GM12878 (cell line): ENCODE measurements at regions not wholly inside any gene's neighbourhood (a gene's known extent, or its start where the extent isn't known, plus 50 kb on each side); places are given as distances from the start of the nearest gene placed in this dataset.

Experiments used
- ATAC-seq: fragments of 200-7000 bp; cut with Tn5 transposase; 3 replicates; pipeline ENCODE4 v1.9.1; 2020; ENCODE audit warnings: mild to moderate bottlenecking, moderate library complexity
- BruUV-seq: library from RNA; stranded (reverse); fragments of 400-500 nt; replicated peaks from 2 replicates; lab custom pipeline; 2021; lab: Mats Ljungman, UMichigan
- CTCF ChIA-PET: fragments of 300-600 bp; sonication (Branson Sonifier 250); formaldehyde crosslinking; extraction: SDS; loops from one replicate; lab custom pipeline; 2021; ENCODE audit warnings: inconsistent platforms; lab: Yijun Ruan, JAX
- POLR2A ChIA-PET: fragments of 350-600 bp; formaldehyde crosslinking; extraction: SDS; loops from one replicate; lab custom pipeline; 2021; ENCODE audit warnings: inconsistent platforms; lab: Charles Lee
- RAD21 ChIA-PET: fragments of 300-600 bp; sonication (Branson Sonifier 250); formaldehyde crosslinking; loops from one replicate; lab custom pipeline; 2023; ENCODE audit warnings: antibody characterized with exemption; ENCODE audit not compliant: unreplicated experiment; lab: Charles Lee
- SMC1A ChIA-PET: fragments of 300-600 bp; sonication (Branson Sonifier 250); formaldehyde crosslinking; loops from one replicate; lab custom pipeline; 2023; ENCODE audit not compliant: unreplicated experiment, uncharacterized antibody; lab: Charles Lee
- DNase-seq: peaks from one replicate; pipeline ENCODE4 v3.0.0-alpha.2; 2011; ENCODE audit warnings: low read depth, low spot score
- FAIRE-seq: peaks from 3 replicates; lab custom pipeline; 2011; peaks lifted over from hg19 to GRCh38; lab: Jason Lieb, UNC
- H2AFZ ChIP-seq: 2 replicates; pipeline ENCODE4 v1.6.0; 2011; ENCODE audit warnings: low read depth, low read length, control low read depth; ENCODE audit not compliant: control insufficient read depth
- H3K27ac ChIP-seq: 2 replicates; pipeline ENCODE4 v1.5.1; 2011; ENCODE audit warnings: control low read depth; ENCODE audit not compliant: control insufficient read depth, insufficient read depth
- H3K27me3 ChIP-seq, 2 experiments: replicated peaks in 1 of 2; 2 replicates each; pipeline versions ENCODE4 v1.6.0 to v1.6.1; 2011; ENCODE audit warnings: low read length in 1 of 2; ENCODE audit not compliant: control insufficient read depth in 2 of 2, insufficient read depth in 2 of 2
- H3K36me3 ChIP-seq, 2 experiments: 2 replicates each; pipeline ENCODE4 v1.5.1; 2011; ENCODE audit warnings: low read length in 1 of 2; ENCODE audit not compliant: control insufficient read depth in 2 of 2, insufficient read depth in 2 of 2
- H3K4me1 ChIP-seq: 2 replicates; pipeline ENCODE4 v1.6.1; 2011; ENCODE audit warnings: mild to moderate bottlenecking, low read length, moderate library complexity, mixed read lengths; ENCODE audit not compliant: control insufficient read depth, insufficient read depth
- H3K4me2 ChIP-seq: 2 replicates; pipeline ENCODE4 v1.6.0; 2011; ENCODE audit warnings: control low read depth; ENCODE audit not compliant: control insufficient read depth, insufficient read depth
- H3K4me3 ChIP-seq: fragments of 200-600 bp; sonication (generic); 2 replicates; pipeline ENCODE4 v1.5.1; 2016
- H3K79me2 ChIP-seq: 2 replicates; pipeline ENCODE4 v1.6.0; 2011; ENCODE audit warnings: low read length; ENCODE audit not compliant: control insufficient read depth, insufficient read depth
- H3K9ac ChIP-seq: 2 replicates; pipeline ENCODE4 v1.8.0; 2011; ENCODE audit warnings: low read length, control low read depth, mixed read lengths; ENCODE audit not compliant: control insufficient read depth, insufficient read depth
- H3K9me3 ChIP-seq: replicated peaks from 3 replicates; pipeline ENCODE4 v1.5.1; 2011; ENCODE audit warnings: mild to moderate bottlenecking, low read length; ENCODE audit not compliant: control insufficient read depth, insufficient read depth
- H4K20me1 ChIP-seq: 2 replicates; pipeline ENCODE4 v1.6.0; 2011; ENCODE audit not compliant: control insufficient read depth, insufficient read depth
- E2F4 ChIP-seq: IDR thresholded peaks from 2 replicates; pipeline ENCODE4 v1.6.1; 2012; ENCODE audit warnings: low read depth, low read length, improper control_type of control experiment
- FOS ChIP-seq: IDR thresholded peaks from 3 replicates; pipeline ENCODE4 v1.6.1; 2011; ENCODE audit warnings: borderline replicate concordance; ENCODE audit not compliant: insufficient read length; ENCODE audit errors: extremely low read depth
- GABPA ChIP-seq: IDR thresholded peaks from 2 replicates; pipeline ENCODE4 v1.6.1; 2014; ENCODE audit warnings: antibody characterized with exemption, low read depth, mild to moderate bottlenecking, inconsistent platforms
- KDM1A ChIP-seq: fragments of 200-600 bp; sonication (generic); IDR thresholded peaks from 2 replicates; pipeline ENCODE4 v1.6.1; 2016; ENCODE audit warnings: borderline replicate concordance
- KLF5 ChIP-seq: fragments of 450-650 bp; IDR thresholded peaks from 2 replicates; pipeline ENCODE4 v1.6.1; 2014; ENCODE audit warnings: mild to moderate bottlenecking; ENCODE audit not compliant: partially characterized antibody
- MTA3 ChIP-seq: IDR thresholded peaks from 2 replicates; pipeline ENCODE4 v1.6.1; 2012; ENCODE audit warnings: low read length, inconsistent platforms, borderline replicate concordance
- SIX5 ChIP-seq: IDR thresholded peaks from 2 replicates; pipeline ENCODE4 v1.6.1; 2011; ENCODE audit warnings: mild to moderate bottlenecking, low read depth, low read length, moderate library complexity; ENCODE audit not compliant: severe bottlenecking
- SPI1 ChIP-seq: IDR thresholded peaks from 2 replicates; pipeline ENCODE4 v1.6.1; 2011; ENCODE audit warnings: low read depth, mild to moderate bottlenecking, low read length, moderate library complexity, borderline replicate concordance; ENCODE audit not compliant: insufficient read depth
- SREBF1 ChIP-seq: IDR thresholded peaks from 2 replicates; pipeline ENCODE4 v1.6.1; 2012; ENCODE audit warnings: mild to moderate bottlenecking, low read length
- SUPT20H ChIP-seq: IDR thresholded peaks from 2 replicates; pipeline ENCODE4 v1.6.1; 2011; ENCODE audit warnings: low read depth, mild to moderate bottlenecking, low read length, moderate library complexity, borderline replicate concordance; ENCODE audit not compliant: control insufficient read depth
- TBL1XR1 ChIP-seq: IDR thresholded peaks from 2 replicates; pipeline ENCODE4 v1.6.1; 2012; ENCODE audit warnings: low read depth, low read length, improper control_type of control experiment
- TCF7 ChIP-seq: IDR thresholded peaks from 2 replicates; pipeline ENCODE4 v1.6.1; 2014; ENCODE audit warnings: antibody characterized with exemption, borderline replicate concordance
- ZNF207 ChIP-seq: fragments of 450-650 bp; IDR thresholded peaks from 2 replicates; pipeline ENCODE4 v1.6.1; 2014; ENCODE audit warnings: antibody characterized with exemption, mild to moderate bottlenecking, borderline replicate concordance
- ZZZ3 ChIP-seq: IDR thresholded peaks from 2 replicates; pipeline ENCODE4 v1.6.1; 2011; ENCODE audit warnings: low read depth; ENCODE audit not compliant: control insufficient read depth, insufficient read length
- WGBS: methylation state at CpG from one replicate; pipeline ENCODE4 v1.1.6; 2016; ENCODE audit warnings: low lambda C conversion rate; ENCODE audit not compliant: insufficient replicate concordance, insufficient coverage; ENCODE audit errors: missing lambda C conversion rate; 5-methylcytosine and 5-hydroxymethylcytosine counted together
- in situ Hi-C: fragments of 300-500 bp; cut with MboI; formaldehyde crosslinking; loops from 9 replicates; pipeline ENCODE4 v1.14.3; 2018; ENCODE audit warnings: mixed read lengths
- intact Hi-C: fragments of 100-400 bp; cut with micrococcal nuclease; formaldehyde crosslinking; loops from one replicate; pipeline ENCODE4 v1.14.2; 2022; ENCODE audit not compliant: unreplicated experiment
- TF ChIP-seq, protein P1 (sequence below): fragments of 450-650 bp; formaldehyde crosslinking; IDR thresholded peaks from 2 replicates; pipeline ENCODE4 v1.4.0; 2022; ENCODE audit warnings: mild to moderate bottlenecking, moderate library complexity
- TF ChIP-seq, protein P2 (sequence below): fragments of 450-650 bp; IDR thresholded peaks from 2 replicates; pipeline ENCODE4 v1.6.1; 2018; ENCODE audit warnings: borderline replicate concordance, mild to moderate bottlenecking; ENCODE audit not compliant: partially characterized antibody

- TF ChIP-seq KLF5 = no peak
- TF ChIP-seq GABPA = no peak
- no peak for TF ChIP-seq TBL1XR1
- no peak for TF ChIP-seq TCF7
- no peak for TF ChIP-seq FOS
- TF ChIP-seq SUPT20H = no peak
These were observed 55.7 kb downstream of the MAFB start (continued) for GRCh38 chr20:40633123-40633850.

GRCh38 chr20:40632346-40632976, 56.6 kb downstream of the MAFB start:
- no peak overlapping the region for H3K4me2 ChIP-seq
- ATAC-seq = no peak
- no peak for FAIRE-seq
- no peaks in the 10 kb centered on the region for H3K36me3 ChIP-seq
- ChIA-PET POLR2A (no interaction called here), RAD21 (interaction anchor here (0.7 kb wide), 1 partner anchor 1093 kb away, joined by 3 read pairs; no protein-coding TSS in a partner anchor), SMC1A (no interaction called here), CTCF (no interaction called here)
- no peaks in the 10 kb centered on the region for H3K4me1 ChIP-seq
- no peaks in the 10 kb centered on the region for H3K9me3 ChIP-seq
- H3K27me3 ChIP-seq = peaks cover 2 to 5% of the 10 kb centered on the region in 2 experiments; a peak in 2 of 4 replicates
- 34% methylated on average over 10 of the region's 10 CpGs for WGBS
- intact Hi-C loops = no loop called here
- no peak overlapping the region for H3K27ac ChIP-seq
- no peaks in the 10 kb centered on the region for H3K79me2 ChIP-seq
- in situ Hi-C loops = no loop called here
- H3K4me3 ChIP-seq = no peak overlapping the region
- no TSS peak for BruUV-seq
- H4K20me1 ChIP-seq = no peaks in the 10 kb centered on the region
- no peak for DNase-seq
- no peak overlapping the region for H3K9ac ChIP-seq
- no peak overlapping the region for H2AFZ ChIP-seq
- TF ChIP-seq SREBF1 = no peak
- TF ChIP-seq, protein P1, sequence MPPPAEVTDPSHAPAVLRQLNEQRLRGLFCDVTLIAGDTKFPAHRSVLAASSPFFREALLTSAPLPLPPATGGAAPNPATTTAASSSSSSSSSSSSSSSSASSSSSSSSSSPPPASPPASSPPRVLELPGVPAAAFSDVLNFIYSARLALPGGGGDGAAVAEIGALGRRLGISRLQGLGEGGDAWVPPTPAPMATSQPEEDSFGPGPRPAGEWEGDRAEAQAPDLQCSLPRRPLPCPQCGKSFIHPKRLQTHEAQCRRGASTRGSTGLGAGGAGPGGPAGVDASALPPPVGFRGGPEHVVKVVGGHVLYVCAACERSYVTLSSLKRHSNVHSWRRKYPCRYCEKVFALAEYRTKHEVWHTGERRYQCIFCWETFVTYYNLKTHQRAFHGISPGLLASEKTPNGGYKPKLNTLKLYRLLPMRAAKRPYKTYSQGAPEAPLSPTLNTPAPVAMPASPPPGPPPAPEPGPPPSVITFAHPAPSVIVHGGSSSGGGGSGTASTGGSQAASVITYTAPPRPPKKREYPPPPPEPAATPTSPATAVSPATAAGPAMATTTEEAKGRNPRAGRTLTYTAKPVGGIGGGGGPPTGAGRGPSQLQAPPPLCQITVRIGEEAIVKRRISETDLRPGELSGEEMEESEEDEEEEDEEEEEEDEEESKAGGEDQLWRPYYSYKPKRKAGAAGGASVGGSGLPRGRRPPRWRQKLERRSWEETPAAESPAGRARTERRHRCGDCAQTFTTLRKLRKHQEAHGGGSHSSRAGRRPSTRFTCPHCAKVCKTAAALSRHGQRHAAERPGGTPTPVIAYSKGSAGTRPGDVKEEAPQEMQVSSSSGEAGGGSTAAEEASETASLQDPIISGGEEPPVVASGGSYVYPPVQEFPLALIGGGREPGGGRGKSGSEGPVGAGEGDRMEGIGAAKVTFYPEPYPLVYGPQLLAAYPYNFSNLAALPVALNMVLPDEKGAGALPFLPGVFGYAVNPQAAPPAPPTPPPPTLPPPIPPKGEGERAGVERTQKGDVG (CRISPR knock-in tag) = no peak
- no peak for TF ChIP-seq KDM1A
- no peak for TF ChIP-seq SIX5
- TF ChIP-seq SPI1 = no peak
- no peak for TF ChIP-seq ZNF207
- no peak for TF ChIP-seq MTA3
- TF ChIP-seq GABPA = no peak
- TF ChIP-seq, protein P2, sequence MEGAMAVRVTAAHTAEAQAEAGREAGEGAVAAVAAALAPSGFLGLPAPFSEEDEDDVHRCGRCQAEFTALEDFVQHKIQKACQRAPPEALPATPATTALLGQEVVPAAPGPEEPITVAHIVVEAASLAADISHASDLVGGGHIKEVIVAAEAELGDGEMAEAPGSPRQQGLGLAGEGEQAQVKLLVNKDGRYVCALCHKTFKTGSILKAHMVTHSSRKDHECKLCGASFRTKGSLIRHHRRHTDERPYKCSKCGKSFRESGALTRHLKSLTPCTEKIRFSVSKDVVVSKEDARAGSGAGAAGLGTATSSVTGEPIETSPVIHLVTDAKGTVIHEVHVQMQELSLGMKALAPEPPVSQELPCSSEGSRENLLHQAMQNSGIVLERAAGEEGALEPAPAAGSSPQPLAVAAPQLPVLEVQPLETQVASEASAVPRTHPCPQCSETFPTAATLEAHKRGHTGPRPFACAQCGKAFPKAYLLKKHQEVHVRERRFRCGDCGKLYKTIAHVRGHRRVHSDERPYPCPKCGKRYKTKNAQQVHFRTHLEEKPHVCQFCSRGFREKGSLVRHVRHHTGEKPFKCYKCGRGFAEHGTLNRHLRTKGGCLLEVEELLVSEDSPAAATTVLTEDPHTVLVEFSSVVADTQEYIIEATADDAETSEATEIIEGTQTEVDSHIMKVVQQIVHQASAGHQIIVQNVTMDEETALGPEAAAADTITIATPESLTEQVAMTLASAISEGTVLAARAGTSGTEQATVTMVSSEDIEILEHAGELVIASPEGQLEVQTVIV = no peak
- TF ChIP-seq ZZZ3 = no peak
- no peak for TF ChIP-seq E2F4
